NCI-H345 treated with DMSO at 0.1 percent for 48 hours (cell line): ENCODE measurements at regions not wholly inside any gene's neighbourhood (a gene's known extent, or its start where the extent isn't known, plus 50 kb on each side); places are given as distances from the start of the nearest gene placed in this dataset.
A peak's percentile ranks its signal among the peaks of the same experiment; 100 is the strongest.

Source experiments
- DNase-seq: peaks from one replicate; lab custom pipeline; 2025; ENCODE audit not compliant: unreplicated experiment; lab: John Stamatoyannopoulos, UW

DNA sequence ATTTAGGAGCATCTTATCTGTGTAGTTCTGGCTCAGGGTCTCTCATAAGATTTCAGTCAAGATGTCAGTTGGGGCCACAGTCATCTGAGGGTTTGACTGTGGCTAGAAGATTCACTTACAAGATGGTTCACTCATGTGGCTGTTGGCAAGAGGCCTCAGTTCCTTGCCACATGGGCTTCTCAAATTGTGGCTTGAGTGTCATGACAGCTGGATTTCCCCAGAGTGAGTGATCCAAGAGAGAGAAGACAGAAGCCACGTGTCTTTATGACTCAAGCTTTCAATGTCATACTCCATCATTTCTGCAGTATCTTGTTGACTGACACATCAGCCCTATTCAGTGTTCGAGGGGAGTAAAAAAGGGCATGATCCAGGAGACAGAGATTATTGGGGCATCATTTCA is 131.3 kb upstream of the AP1S2 start:
- no peak for DNase-seq

- no peak for DNase-seq
Measured at GRCh38 chrX:15983034-15983433, 128.4 kb upstream of the AP1S2 start.

DNA sequence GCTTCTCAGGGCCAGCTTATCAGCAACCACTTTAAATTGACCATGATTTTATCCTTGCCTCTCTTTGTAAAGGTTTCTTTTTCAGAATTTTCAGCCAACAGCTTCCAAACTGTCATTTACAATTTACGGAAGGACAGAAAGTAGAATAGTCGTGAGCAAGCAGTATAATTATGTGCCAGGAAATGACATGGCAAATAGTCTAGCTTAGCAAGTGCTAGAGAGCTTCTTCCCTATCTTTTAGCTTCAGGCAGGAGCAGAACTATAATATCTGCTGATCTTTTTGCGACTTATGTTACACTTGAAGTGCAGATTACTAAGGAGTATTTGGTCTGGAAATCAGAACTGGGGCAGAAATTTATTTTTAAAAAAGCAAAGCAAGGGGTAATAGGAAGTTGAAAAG is 123.0 kb upstream of the AP1S2 start:
- DNase-seq: no peak

DNA sequence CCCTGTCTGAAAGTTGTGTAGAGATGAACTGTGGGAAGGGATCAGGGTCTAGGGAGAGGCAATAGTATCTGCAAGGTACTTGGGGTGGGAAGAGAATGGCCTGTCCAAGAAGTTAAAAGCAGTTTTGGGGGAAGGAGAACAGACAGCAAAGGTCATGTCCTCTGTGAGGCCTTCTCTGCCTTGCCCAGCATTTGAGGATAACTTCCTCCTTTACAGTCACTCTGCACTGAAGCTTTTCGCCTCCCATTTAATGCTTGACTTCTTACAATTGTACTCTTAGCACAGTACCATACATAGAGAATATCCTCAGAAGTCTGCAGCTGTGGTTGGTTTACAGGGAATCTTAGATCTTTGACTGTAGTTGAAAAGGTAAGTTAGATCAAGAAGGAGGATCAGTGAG is 121.8 kb upstream of the AP1S2 start:
- no peak for DNase-seq

DNA sequence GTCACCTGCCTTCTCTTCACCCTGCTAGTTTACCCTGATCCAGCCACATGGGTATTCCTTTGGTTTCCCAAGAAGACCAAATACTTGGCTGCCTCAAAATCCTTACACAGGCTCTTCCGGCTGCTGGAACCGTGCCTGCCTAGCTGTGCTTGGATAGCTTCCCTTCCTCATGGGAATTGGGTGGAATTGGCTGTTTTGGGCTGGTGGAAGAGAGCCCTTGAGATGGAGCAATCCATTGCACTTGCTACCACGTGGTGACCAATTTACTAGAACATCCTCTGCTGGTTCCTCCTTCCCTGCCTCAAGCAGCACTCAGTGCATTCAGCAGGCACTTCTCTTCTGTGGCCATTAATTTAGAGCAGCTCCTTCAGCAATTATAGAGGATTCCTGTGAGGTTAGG is 119.3 kb upstream of the AP1S2 start:
- DNase-seq: no peak

- no peak for DNase-seq
Measured at GRCh38 chrX:15973299-15973698, 118.7 kb upstream of the AP1S2 start.

GRCh38 chrX:15971696-15972095 is 117.1 kb upstream of the AP1S2 start:
- DNase-seq: no peak

DNA sequence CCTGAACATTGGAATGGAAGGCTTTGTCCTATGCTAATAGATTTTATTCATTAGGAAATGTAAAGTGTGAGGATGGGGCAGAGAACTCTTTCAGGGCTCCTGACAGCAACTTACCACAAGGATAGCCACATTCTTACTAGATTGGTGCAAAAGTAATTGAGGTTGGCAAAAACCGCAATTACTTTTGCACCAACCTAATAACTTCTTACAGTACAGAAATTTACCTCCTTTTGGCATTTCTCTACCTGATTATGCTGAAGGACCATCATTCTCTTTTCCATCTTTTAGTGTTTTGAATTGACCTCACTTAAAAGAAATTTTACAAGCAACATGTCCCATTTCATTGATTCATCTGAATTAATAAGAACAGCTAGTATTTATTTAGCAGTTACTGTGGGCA is 109.2 kb upstream of the AP1S2 start:
- DNase-seq: no peak

DNA sequence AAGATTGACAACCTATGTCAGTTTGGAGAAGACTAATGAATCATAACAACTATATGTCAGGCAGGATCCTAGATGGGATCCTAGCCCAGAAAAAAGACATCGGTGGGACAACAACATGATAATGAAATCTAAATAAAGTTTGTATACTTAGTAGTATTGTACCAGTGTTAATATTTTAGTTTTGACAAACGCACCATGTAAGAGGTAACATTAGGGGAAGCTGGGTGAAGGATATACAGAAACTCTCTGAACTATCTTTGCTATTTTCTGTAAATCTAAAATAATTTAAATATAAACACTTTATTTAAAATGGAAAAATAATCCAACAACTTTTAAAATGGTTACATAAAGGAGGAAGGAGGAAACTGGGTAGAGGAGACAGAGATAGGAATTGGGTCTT is 105.6 kb upstream of the AP1S2 start:
- no peak for DNase-seq

DNA sequence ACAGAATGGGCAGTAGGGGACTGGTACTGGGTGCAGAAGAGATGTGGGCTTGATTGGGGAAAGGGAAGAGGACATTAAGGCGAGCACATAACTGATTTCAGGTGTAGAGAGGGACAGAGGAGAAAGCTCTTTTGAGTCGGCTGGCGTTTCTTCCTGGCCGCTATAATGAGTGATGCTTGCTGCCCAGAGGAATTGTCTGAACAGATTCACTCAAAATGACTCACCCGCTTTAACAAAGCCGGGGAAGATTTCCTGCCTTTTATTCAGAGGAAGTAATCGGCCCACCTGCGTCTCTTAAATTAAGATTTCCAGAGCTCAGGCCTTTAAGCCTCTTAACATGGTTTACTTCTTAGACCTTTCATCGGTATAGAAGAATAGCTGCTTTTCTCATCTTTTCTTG is 102.1 kb upstream of the AP1S2 start:
- no peak for DNase-seq

DNA sequence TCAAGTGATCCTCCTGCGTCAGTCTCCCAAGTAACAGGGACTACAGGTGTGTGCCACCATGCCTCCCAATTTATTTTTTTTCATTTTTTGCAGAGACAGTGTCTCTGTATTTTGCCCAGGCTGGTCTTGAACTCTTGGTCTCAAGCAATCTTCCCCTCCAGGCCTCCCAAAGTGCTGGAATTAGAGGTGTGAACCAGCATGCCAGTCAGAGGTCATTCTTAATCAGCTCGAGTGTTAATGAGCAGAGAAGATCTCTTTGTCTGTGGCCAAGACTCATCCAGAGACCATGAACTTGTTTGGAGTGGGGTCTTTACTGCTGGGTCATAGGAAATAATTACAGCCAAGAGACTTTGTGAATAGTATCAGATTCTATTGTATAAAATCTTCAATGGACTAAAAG is 99.2 kb upstream of the AP1S2 start:
- DNase-seq: no peak

GRCh38 chrX:15952212-15952611 is 97.6 kb upstream of the AP1S2 start:
- DNase-seq: no peak

GRCh38 chrX:15948318-15948660 is 93.7 kb upstream of the AP1S2 start:
- DNase-seq: no peak

- DNase-seq: no peak
Measured at GRCh38 chrX:15947648-15948317, 93.2 kb upstream of the AP1S2 start.

- no peak for DNase-seq
Measured at GRCh38 chrX:15946783-15947580, 92.4 kb upstream of the AP1S2 start.

DNA sequence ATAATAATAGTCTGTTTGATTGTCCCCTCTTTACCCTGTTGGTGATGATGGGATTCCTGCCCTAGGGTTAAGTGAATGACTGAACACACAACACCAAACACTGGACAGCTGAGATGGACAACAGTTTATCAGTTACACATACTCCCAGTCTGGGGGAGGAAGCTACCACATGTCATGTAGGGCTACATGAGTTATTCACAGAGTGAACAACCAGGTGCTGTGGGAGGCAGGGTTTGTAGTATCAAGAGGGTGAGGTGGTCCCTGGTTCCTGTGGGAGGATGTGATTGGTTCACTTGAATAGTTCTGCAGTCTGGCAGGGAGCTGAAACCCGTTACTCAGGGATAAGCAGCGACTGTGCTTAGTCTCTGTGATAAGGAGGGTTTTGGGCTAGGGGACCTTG is 88.8 kb upstream of the AP1S2 start:
- no peak for DNase-seq

DNA sequence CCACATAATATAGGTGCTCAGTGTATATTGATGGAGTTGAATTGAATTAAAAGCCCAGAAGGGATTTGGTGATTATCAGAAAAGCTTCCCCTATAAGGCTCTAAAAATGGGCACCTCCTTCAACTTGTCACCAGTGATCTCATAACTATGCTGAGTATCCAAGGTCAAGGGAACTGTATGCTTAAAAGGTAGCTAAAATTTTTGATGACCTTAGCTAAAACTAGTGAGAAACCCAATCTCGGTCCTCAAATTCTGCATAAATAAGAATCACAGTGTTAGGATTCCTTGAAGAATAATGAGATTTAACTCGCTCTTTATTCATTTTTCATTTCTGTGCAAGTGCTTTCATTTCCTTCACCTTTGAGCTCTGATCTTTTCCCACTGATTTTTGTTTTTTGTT is 87.7 kb upstream of the AP1S2 start:
- DNase-seq: no peak

GRCh38 chrX:15939737-15940136 is 85.1 kb upstream of the AP1S2 start:
- no peak for DNase-seq

- DNase-seq: no peak
Measured at GRCh38 chrX:15938072-15938471, 83.5 kb upstream of the AP1S2 start.

GRCh38 chrX:15931362-15931761 is 76.7 kb upstream of the AP1S2 start:
- no peak for DNase-seq

DNA sequence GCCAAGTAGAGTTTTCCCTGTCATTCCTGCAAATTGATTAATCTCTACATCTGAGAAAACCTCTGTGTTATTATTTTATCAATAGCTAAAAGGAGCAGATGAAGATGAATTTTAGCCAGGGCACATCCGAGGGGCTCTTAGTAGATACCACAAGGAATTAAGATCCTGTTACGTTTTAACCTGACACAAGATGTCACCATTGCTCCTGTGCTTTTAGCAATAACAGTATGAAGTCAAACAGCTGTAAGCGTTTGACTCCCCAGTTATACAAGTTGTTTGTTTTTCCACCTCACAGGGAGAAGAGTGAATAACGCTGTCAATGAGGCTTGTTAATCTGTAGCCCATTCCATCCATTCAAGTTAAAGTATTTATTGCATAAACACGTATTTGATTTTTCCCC is 76.0 kb upstream of the AP1S2 start:
- peak; percentile 54 for DNase-seq

DNA sequence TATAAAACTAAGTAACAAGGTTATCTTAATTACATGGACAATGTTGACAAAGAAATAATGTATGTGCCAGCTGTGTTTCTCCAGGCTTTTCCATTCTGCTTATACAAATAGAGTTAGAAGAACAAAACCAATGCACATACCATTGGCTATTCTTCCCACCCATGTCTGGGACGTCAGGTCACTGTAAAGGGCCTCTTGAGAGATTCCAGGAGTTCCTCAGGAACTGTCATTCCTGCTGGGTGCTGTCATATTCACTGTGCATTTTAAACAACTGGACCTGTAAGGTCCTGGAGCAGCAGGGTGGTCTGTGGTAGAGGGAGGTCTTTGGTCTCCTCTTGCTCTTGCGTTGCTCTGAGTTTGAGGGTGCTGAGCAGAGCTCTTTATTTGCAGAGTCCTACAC is 74.6 kb upstream of the AP1S2 start:
- no peak for DNase-seq

GRCh38 chrX:15926622-15927021 is 72.0 kb upstream of the AP1S2 start:
- no peak for DNase-seq
